ENCODE measurements at regions not wholly inside any gene's neighbourhood (a gene's known extent, or its start where the extent isn't known, plus 50 kb on each side); places are given as distances from the start of the nearest gene placed in this dataset.

DNA sequence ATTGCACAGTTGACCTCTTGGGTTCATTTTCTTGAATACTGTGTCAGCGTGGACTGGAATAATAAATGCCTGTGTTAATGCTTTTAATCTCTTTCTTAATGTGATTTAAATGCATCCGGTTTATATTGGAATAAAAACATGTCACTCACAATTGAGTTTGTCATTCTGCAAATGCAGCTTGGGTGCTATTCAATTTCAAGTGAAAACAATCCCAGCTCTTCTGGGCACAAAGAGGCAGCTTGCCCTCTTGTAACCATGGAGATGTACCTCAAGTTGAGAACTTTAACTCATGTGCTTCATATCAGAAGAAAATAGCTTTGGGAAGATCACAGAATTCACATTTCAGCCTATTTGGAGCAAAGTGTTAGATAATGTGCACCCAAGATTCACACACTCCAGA lies 355.7 kb upstream of the GNPDA2 start:
- TF ChIP-seq GLIS3 (CRISPR knock-in tag; IDR thresholded peaks at IDR 0.05) (no peak), ZFP3 (CRISPR knock-in tag; IDR thresholded peaks at IDR 0.05) (no peak), ZNF8 (CRISPR knock-in tag; IDR thresholded peaks at IDR 0.05) (no peak), ZNF565 (CRISPR knock-in tag; conservative IDR thresholded peaks at IDR 0.05; ENCODE audit: low read depth) (no peak), ARNTL (CRISPR knock-in tag; IDR thresholded peaks at IDR 0.05; ENCODE audit: borderline replicate concordance, low read depth) (no peak), TOX (CRISPR knock-in tag; IDR thresholded peaks at IDR 0.05; ENCODE audit: borderline replicate concordance) (no peak), CREB5 (CRISPR knock-in tag; IDR thresholded peaks at IDR 0.05; ENCODE audit: low read depth) (no peak), ZC3H10 (CRISPR knock-in tag; IDR thresholded peaks at IDR 0.05) (no peak), TSHZ2 (CRISPR knock-in tag; IDR thresholded peaks at IDR 0.05) (no peak), ZNF70 (CRISPR knock-in tag; IDR thresholded peaks at IDR 0.05) (no peak), BACH2 (CRISPR knock-in tag; IDR thresholded peaks at IDR 0.05; ENCODE audit: borderline replicate concordance) (no peak), ESRRG (CRISPR knock-in tag; IDR thresholded peaks at IDR 0.05) (no peak), CSDC2 (CRISPR knock-in tag; IDR thresholded peaks at IDR 0.05) (no peak)
- TF ChIP-seq, protein P1, sequence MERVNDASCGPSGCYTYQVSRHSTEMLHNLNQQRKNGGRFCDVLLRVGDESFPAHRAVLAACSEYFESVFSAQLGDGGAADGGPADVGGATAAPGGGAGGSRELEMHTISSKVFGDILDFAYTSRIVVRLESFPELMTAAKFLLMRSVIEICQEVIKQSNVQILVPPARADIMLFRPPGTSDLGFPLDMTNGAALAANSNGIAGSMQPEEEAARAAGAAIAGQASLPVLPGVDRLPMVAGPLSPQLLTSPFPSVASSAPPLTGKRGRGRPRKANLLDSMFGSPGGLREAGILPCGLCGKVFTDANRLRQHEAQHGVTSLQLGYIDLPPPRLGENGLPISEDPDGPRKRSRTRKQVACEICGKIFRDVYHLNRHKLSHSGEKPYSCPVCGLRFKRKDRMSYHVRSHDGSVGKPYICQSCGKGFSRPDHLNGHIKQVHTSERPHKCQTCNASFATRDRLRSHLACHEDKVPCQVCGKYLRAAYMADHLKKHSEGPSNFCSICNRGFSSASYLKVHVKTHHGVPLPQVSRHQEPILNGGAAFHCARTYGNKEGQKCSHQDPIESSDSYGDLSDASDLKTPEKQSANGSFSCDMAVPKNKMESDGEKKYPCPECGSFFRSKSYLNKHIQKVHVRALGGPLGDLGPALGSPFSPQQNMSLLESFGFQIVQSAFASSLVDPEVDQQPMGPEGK (CRISPR knock-in tag; IDR thresholded peaks at IDR 0.05; ENCODE audit: borderline replicate concordance): no peak

DNA sequence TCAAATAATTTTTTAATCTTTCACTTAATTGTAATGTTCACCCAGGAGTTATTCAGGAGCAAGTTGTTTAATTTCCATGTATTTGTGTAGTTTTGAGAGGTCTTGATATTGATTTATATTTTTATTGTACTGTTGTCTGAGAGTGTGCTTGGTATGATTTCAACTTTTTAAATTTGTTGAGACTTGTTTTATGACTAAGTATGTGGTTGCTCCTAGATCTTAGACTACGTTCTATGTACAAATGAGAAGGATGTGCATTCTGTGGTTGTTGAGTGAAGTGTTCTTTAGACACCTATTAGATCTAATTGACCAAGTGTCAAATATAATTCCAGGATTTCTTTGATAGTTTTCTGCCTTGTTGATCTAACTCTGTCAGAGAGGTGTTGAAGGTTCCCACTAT lies 353.3 kb upstream of the GNPDA2 start:
- no peak for TF ChIP-seq ESRRG (CRISPR knock-in tag; IDR thresholded peaks at IDR 0.05)
- no peak for TF ChIP-seq ZFP3 (CRISPR knock-in tag; IDR thresholded peaks at IDR 0.05)
- TF ChIP-seq SNAI2 (CRISPR knock-in tag; IDR thresholded peaks at IDR 0.05): no peak
- TF ChIP-seq TOX (CRISPR knock-in tag; IDR thresholded peaks at IDR 0.05; ENCODE audit: borderline replicate concordance): no peak
- TF ChIP-seq BACH2 (CRISPR knock-in tag; IDR thresholded peaks at IDR 0.05; ENCODE audit: borderline replicate concordance): no peak
- TF ChIP-seq ZFP30 (CRISPR knock-in tag; IDR thresholded peaks at IDR 0.05): no peak
- no peak for TF ChIP-seq POU6F1 (CRISPR knock-in tag; IDR thresholded peaks at IDR 0.05; ENCODE audit: borderline replicate concordance, low read depth)
- TF ChIP-seq ARNTL (CRISPR knock-in tag; IDR thresholded peaks at IDR 0.05; ENCODE audit: borderline replicate concordance, low read depth): no peak
- no peak for TF ChIP-seq CREB5 (CRISPR knock-in tag; IDR thresholded peaks at IDR 0.05; ENCODE audit: low read depth)
- TF ChIP-seq OSR1 (CRISPR knock-in tag; IDR thresholded peaks at IDR 0.05): no peak
- no peak for TF ChIP-seq ISL1 (CRISPR knock-in tag; IDR thresholded peaks at IDR 0.05)
- TF ChIP-seq, protein P1 (CRISPR knock-in tag; IDR thresholded peaks at IDR 0.05; ENCODE audit: borderline replicate concordance): no peak
- no peak for TF ChIP-seq ZNF8 (CRISPR knock-in tag; IDR thresholded peaks at IDR 0.05)
- no peak for TF ChIP-seq ZC3H10 (CRISPR knock-in tag; IDR thresholded peaks at IDR 0.05)
- TF ChIP-seq ZNF70 (CRISPR knock-in tag; IDR thresholded peaks at IDR 0.05): no peak
- TF ChIP-seq CSDC2 (CRISPR knock-in tag; IDR thresholded peaks at IDR 0.05): no peak
- TF ChIP-seq, protein P2, sequence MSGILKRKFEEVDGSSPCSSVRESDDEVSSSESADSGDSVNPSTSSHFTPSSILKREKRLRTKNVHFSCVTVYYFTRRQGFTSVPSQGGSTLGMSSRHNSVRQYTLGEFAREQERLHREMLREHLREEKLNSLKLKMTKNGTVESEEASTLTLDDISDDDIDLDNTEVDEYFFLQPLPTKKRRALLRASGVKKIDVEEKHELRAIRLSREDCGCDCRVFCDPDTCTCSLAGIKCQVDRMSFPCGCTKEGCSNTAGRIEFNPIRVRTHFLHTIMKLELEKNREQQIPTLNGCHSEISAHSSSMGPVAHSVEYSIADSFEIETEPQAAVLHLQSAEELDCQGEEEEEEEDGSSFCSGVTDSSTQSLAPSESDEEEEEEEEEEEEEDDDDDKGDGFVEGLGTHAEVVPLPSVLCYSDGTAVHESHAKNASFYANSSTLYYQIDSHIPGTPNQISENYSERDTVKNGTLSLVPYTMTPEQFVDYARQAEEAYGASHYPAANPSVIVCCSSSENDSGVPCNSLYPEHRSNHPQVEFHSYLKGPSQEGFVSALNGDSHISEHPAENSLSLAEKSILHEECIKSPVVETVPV (CRISPR knock-in tag; IDR thresholded peaks at IDR 0.05): no peak
- no peak for ATAC-seq

More for the DNA sequence above, 355.7 kb upstream of the GNPDA2 start:
- no peak for ATAC-seq

Measured in SK-N-SH treated with all-trans-retinoic acid at 6 μM for 48 hours (cell line).